CD4-positive, alpha-beta T cell (primary cell): ENCODE measurements at regions not wholly inside any gene's neighbourhood (a gene's known extent, or its start where the extent isn't known, plus 50 kb on each side); places are given as distances from the start of the nearest gene placed in this dataset.

Experiments
- ATAC-seq: fragments of 200-7000 bp; cut with Tn5 transposase; one replicate; pipeline ENCODE4 v1.10.0; 2022; ENCODE audit warnings: mild to moderate bottlenecking; ENCODE audit not compliant: poor library complexity
- CTCF ChIA-PET: fragments of 350-600 bp; sonication (Branson Sonifier 250); formaldehyde crosslinking; loops from one replicate; lab custom pipeline; 2021; ENCODE audit warnings: antibody characterized with exemption, inconsistent platforms; lab: Charles Lee
- POLR2A ChIA-PET: fragments of 350-600 bp; sonication (Branson Sonifier 250); formaldehyde crosslinking; loops from one replicate; lab custom pipeline; 2021; ENCODE audit warnings: antibody characterized with exemption, inconsistent platforms; lab: Charles Lee
- DNase-seq, 14 experiments: peaks; one replicate each; pipeline ENCODE4 v3.0.0-alpha.2; 2013 to 2020; ENCODE audit warnings: mixed read lengths in 2 of 14
- H3K27ac ChIP-seq, 2 donors: one replicate each; pipeline versions ENCODE4 v1.5.1 to v1.7.0; 2013; ENCODE audit warnings: low read length in 2 of 2, low read depth in 1 of 2, mild to moderate bottlenecking in 1 of 2
- H3K27me3 ChIP-seq, 2 experiments: 1 replicate in 1 of 2; 2 replicates in 1 of 2; pipeline versions ENCODE4 v1.6.1 to v1.7.0; 2013; ENCODE audit warnings: low read length in 2 of 2, control low read depth in 1 of 2, mild to moderate bottlenecking in 1 of 2, moderate library complexity in 1 of 2; ENCODE audit not compliant: insufficient read depth in 2 of 2, control insufficient read depth in 1 of 2
- H3K36me3 ChIP-seq: one replicate; pipeline ENCODE4 v1.6.1; 2013; ENCODE audit warnings: low read length, control low read depth; ENCODE audit not compliant: insufficient read depth
- H3K4me1 ChIP-seq: one replicate; pipeline ENCODE4 v1.6.1; 2013; ENCODE audit warnings: low read length, control low read depth; ENCODE audit not compliant: insufficient read depth
- H3K4me3 ChIP-seq: one replicate; pipeline ENCODE4 v1.5.1; 2013; ENCODE audit warnings: mild to moderate bottlenecking, low read length, moderate library complexity
- H3K9me3 ChIP-seq, 2 experiments: 1 replicate in 1 of 2; 2 replicates in 1 of 2; pipeline versions ENCODE4 v1.6.1 to v1.7.0; 2013; ENCODE audit warnings: low read length in 2 of 2, mild to moderate bottlenecking in 2 of 2, control low read depth in 1 of 2, moderate library complexity in 1 of 2; ENCODE audit not compliant: control insufficient read depth in 1 of 2, insufficient read depth in 1 of 2
- H3K27ac Mint-ChIP-seq: one replicate; pipeline ENCODE4 v1.8.0; 2020; ENCODE audit warnings: mixed read lengths
- H3K27me3 Mint-ChIP-seq: one replicate; pipeline ENCODE4 v1.8.0; 2021; ENCODE audit warnings: mixed read lengths
- H3K36me3 Mint-ChIP-seq: one replicate; pipeline ENCODE4 v1.8.0; 2021; ENCODE audit warnings: low read depth, mixed read lengths
- H3K4me1 Mint-ChIP-seq: one replicate; pipeline ENCODE4 v1.8.0; 2021; ENCODE audit warnings: low read depth, mixed read lengths
- H3K4me3 Mint-ChIP-seq: one replicate; pipeline ENCODE4 v1.8.0; 2020; ENCODE audit warnings: mild to moderate bottlenecking, mixed read lengths
- H3K9me3 Mint-ChIP-seq: one replicate; pipeline ENCODE4 v1.8.0; 2020; ENCODE audit warnings: mixed read lengths
- CTCF ChIP-seq: fragments of 200-600 bp; IDR thresholded peaks from one replicate; pipeline ENCODE4 v1.8.0; 2022; ENCODE audit warnings: antibody characterized with exemption, mild to moderate bottlenecking
- intact Hi-C, 2 experiments: fragments of 100-400 bp; cut with DNase I in 1 of 2; cut with micrococcal nuclease in 1 of 2; formaldehyde crosslinking; loops; one replicate each; pipeline versions ENCODE4 v1.15.1 to v1.9.0; 2023 to 2025; cut with DNase I, micrococcal nuclease

GRCh38 chr2:185891403-185891802, 152.8 kb downstream of the FSIP2 start:
- Mint-ChIP-seq H3K4me1 (no peaks in the 10 kb centered on the region), H3K4me3 (no peak overlapping the region), H3K9me3 (no peaks in the 10 kb centered on the region), H3K27ac (no peak overlapping the region), H3K27me3 (no peaks in the 10 kb centered on the region), H3K36me3 (no peaks in the 10 kb centered on the region)
- no peaks in the 10 kb centered on the region for H3K27me3 ChIP-seq
- no peaks in the 10 kb centered on the region for H3K9me3 ChIP-seq
- no peaks in the 10 kb centered on the region for H3K4me1 ChIP-seq
- intact Hi-C loops, result no loop called here
- no peak overlapping the region for H3K27ac ChIP-seq
- DNase-seq (no peak), ATAC-seq (no peak)
- TF ChIP-seq CTCF, result no peak
- POLR2A ChIA-PET, result no interaction called here
- no peak overlapping the region for H3K4me3 ChIP-seq
- CTCF ChIA-PET, result no interaction called here
- no peaks in the 10 kb centered on the region for H3K36me3 ChIP-seq

GRCh38 chr2:185891804-185892411, 153.3 kb downstream of the FSIP2 start:
- H3K36me3 ChIP-seq, result no peaks in the 10 kb centered on the region
- no peak for DNase-seq
- intact Hi-C loops, result no loop called here
- H3K4me1 ChIP-seq, result no peaks in the 10 kb centered on the region
- H3K9me3 Mint-ChIP-seq, result no peaks in the 10 kb centered on the region
- H3K36me3 Mint-ChIP-seq, result no peaks in the 10 kb centered on the region
- no peaks in the 10 kb centered on the region for H3K9me3 ChIP-seq
- no peak overlapping the region for H3K27ac ChIP-seq
- no peak overlapping the region for H3K4me3 Mint-ChIP-seq
- H3K27ac Mint-ChIP-seq, result no peak overlapping the region
- H3K4me1 Mint-ChIP-seq, result no peaks in the 10 kb centered on the region
- H3K4me3 ChIP-seq, result no peak overlapping the region
- ChIA-PET CTCF (no interaction called here), POLR2A (no interaction called here)
- H3K27me3 ChIP-seq, result no peaks in the 10 kb centered on the region
- no peaks in the 10 kb centered on the region for H3K27me3 Mint-ChIP-seq
- no peak for TF ChIP-seq CTCF
- ATAC-seq, result no peak

GRCh38 chr2:185892484-185892883, 153.9 kb downstream of the FSIP2 start:
- H3K4me1 Mint-ChIP-seq, result no peaks in the 10 kb centered on the region
- H3K36me3 Mint-ChIP-seq, result no peaks in the 10 kb centered on the region
- H3K27me3 ChIP-seq, result no peaks in the 10 kb centered on the region
- no peak overlapping the region for H3K4me3 Mint-ChIP-seq
- no peak for ATAC-seq
- intact Hi-C loops, result no loop called here
- H3K9me3 Mint-ChIP-seq, result no peaks in the 10 kb centered on the region
- H3K9me3 ChIP-seq, result no peaks in the 10 kb centered on the region
- CTCF ChIA-PET, result no interaction called here
- no peaks in the 10 kb centered on the region for H3K27me3 Mint-ChIP-seq
- H3K27ac ChIP-seq, result no peak overlapping the region
- no peaks in the 10 kb centered on the region for H3K36me3 ChIP-seq
- TF ChIP-seq CTCF, result no peak
- DNase-seq, result no peak
- no peak overlapping the region for H3K4me3 ChIP-seq
- H3K4me1 ChIP-seq, result no peaks in the 10 kb centered on the region
- POLR2A ChIA-PET, result no interaction called here
- no peak overlapping the region for H3K27ac Mint-ChIP-seq
